ENCODE measurements at regions not wholly inside any gene's neighbourhood (a gene's known extent, or its start where the extent isn't known, plus 50 kb on each side); places are given as distances from the start of the nearest gene placed in this dataset.

- no peak for DNase-seq
Measured at GRCh38 chr1:11338284-11338924, 65.4 kb downstream of the UBIAD1 start.

- DNase-seq, result no peak
Measured at GRCh38 chr1:11339346-11340232, 66.6 kb downstream of the UBIAD1 start.

- no peak for DNase-seq
Measured at GRCh38 chr1:11340233-11340632, 67.2 kb downstream of the UBIAD1 start.

- DNase-seq, result no peak
Measured at GRCh38 chr1:11341901-11342552, 69.0 kb downstream of the UBIAD1 start.

- no peak for DNase-seq
Measured at GRCh38 chr1:11342621-11343032, 69.6 kb downstream of the UBIAD1 start.

GRCh38 chr1:11345971-11346715, 73.1 kb downstream of the UBIAD1 start:
- no peak for DNase-seq

GRCh38 chr1:11350265-11350664, 77.3 kb downstream of the UBIAD1 start:
- no peak for DNase-seq

- no peak for DNase-seq
Measured at GRCh38 chr1:11352058-11352715, 79.2 kb downstream of the UBIAD1 start.

- DNase-seq, result no peak
Measured at GRCh38 chr1:11352816-11353799, 80.1 kb downstream of the UBIAD1 start.

- DNase-seq, result no peak
Measured at GRCh38 chr1:11354893-11355553, 82.0 kb downstream of the UBIAD1 start.

GRCh38 chr1:11355559-11356475, 82.8 kb downstream of the UBIAD1 start:
- peak; percentile 60 for DNase-seq

- DNase-seq, result no peak
Measured at GRCh38 chr1:11357276-11357675, 84.3 kb downstream of the UBIAD1 start.

GRCh38 chr1:11358984-11359383, 86.0 kb downstream of the UBIAD1 start:
- no peak for DNase-seq

- DNase-seq, result no peak
Measured at GRCh38 chr1:11362547-11363021, 89.6 kb downstream of the UBIAD1 start.

- no peak for DNase-seq
Measured at GRCh38 chr1:11364170-11364569, 91.2 kb downstream of the UBIAD1 start.

GRCh38 chr1:11365744-11366387, 92.9 kb downstream of the UBIAD1 start:
- no peak for DNase-seq

GRCh38 chr1:11373029-11373894, 100.3 kb downstream of the UBIAD1 start:
- no peak for DNase-seq

Measured in occipital lobe (tissue), 1 donor.